ENCODE measurements at regions not wholly inside any gene's neighbourhood (a gene's known extent, or its start where the extent isn't known, plus 50 kb on each side); places are given as distances from the start of the nearest gene placed in this dataset.

GRCh38 chr13:90412980-90413379, 934.5 kb upstream of the MIR17HG start:
- H3K4me3 ChIP-seq (ENCODE audit: low read depth in 1 of 2, low read length in 2 of 2): no peak overlapping the region
- no peaks in the 10 kb centered on the region for H3K36me3 ChIP-seq (ENCODE audit: control insufficient read depth in 2 of 2, insufficient read depth in 2 of 2, low read length in 1 of 2)
- no peaks in the 10 kb centered on the region for H3K4me1 ChIP-seq (ENCODE audit: control insufficient read depth in 2 of 2, insufficient read depth in 2 of 2, low read length in 1 of 2)
- no peak overlapping the region for H3K27ac ChIP-seq (ENCODE audit: low read depth in 2 of 2, low read length in 1 of 2)
- no peaks in the 10 kb centered on the region for H3K9me3 ChIP-seq (ENCODE audit: control insufficient read depth in 2 of 2, insufficient read depth in 1 of 2, low read depth in 1 of 2, low read length in 1 of 2)
- H3K27me3 ChIP-seq (ENCODE audit: control insufficient read depth in 1 of 2, insufficient read depth in 2 of 2, low read length in 2 of 2): no peaks in the 10 kb centered on the region
- WGBS, 2 donors: 68 to 73% methylated on average over 2 of the region's 2 CpGs

- 0% methylated on average over 1 of the region's 1 CpG for WGBS, 2 donors
- Histone ChIP-seq H3K27me3 (ENCODE audit: control insufficient read depth in 1 of 2, insufficient read depth in 2 of 2, low read length in 2 of 2) (no peaks in the 10 kb centered on the region), H3K4me3 (ENCODE audit: low read depth in 1 of 2, low read length in 2 of 2) (no peak overlapping the region), H3K27ac (ENCODE audit: low read depth in 2 of 2, low read length in 1 of 2) (no peak overlapping the region), H3K36me3 (ENCODE audit: control insufficient read depth in 2 of 2, insufficient read depth in 2 of 2, low read length in 1 of 2) (no peaks in the 10 kb centered on the region), H3K4me1 (ENCODE audit: control insufficient read depth in 2 of 2, insufficient read depth in 2 of 2, low read length in 1 of 2) (no peaks in the 10 kb centered on the region), H3K9me3 (ENCODE audit: control insufficient read depth in 2 of 2, insufficient read depth in 1 of 2, low read depth in 1 of 2, low read length in 1 of 2) (no peaks in the 10 kb centered on the region)
Measured at GRCh38 chr13:90413548-90413947, 933.9 kb upstream of the MIR17HG start.

- Histone ChIP-seq H3K4me3 (ENCODE audit: low read depth in 1 of 2, low read length in 2 of 2) (no peak overlapping the region), H3K36me3 (ENCODE audit: control insufficient read depth in 2 of 2, insufficient read depth in 2 of 2, low read length in 1 of 2) (no peaks in the 10 kb centered on the region), H3K27me3 (ENCODE audit: control insufficient read depth in 1 of 2, insufficient read depth in 2 of 2, low read length in 2 of 2) (no peaks in the 10 kb centered on the region), H3K27ac (ENCODE audit: low read depth in 2 of 2, low read length in 1 of 2) (no peak overlapping the region), H3K9me3 (ENCODE audit: control insufficient read depth in 2 of 2, insufficient read depth in 1 of 2, low read depth in 1 of 2, low read length in 1 of 2) (no peaks in the 10 kb centered on the region), H3K4me1 (ENCODE audit: control insufficient read depth in 2 of 2, insufficient read depth in 2 of 2, low read length in 1 of 2) (no peaks in the 10 kb centered on the region)
- WGBS, 2 donors: 71 to 72% methylated on average over 3 of the region's 3 CpGs
Measured at GRCh38 chr13:90414691-90415596, 932.5 kb upstream of the MIR17HG start.

- Histone ChIP-seq H3K4me1 (ENCODE audit: control insufficient read depth in 2 of 2, insufficient read depth in 2 of 2, low read length in 1 of 2) (no peaks in the 10 kb centered on the region), H3K36me3 (ENCODE audit: control insufficient read depth in 2 of 2, insufficient read depth in 2 of 2, low read length in 1 of 2) (no peaks in the 10 kb centered on the region), H3K27me3 (ENCODE audit: control insufficient read depth in 1 of 2, insufficient read depth in 2 of 2, low read length in 2 of 2) (no peaks in the 10 kb centered on the region), H3K27ac (ENCODE audit: low read depth in 2 of 2, low read length in 1 of 2) (no peak overlapping the region), H3K4me3 (ENCODE audit: low read depth in 1 of 2, low read length in 2 of 2) (no peak overlapping the region), H3K9me3 (ENCODE audit: control insufficient read depth in 2 of 2, insufficient read depth in 1 of 2, low read depth in 1 of 2, low read length in 1 of 2) (no peaks in the 10 kb centered on the region)
- WGBS, 2 donors: 69 to 74% methylated on average over 3 of the region's 3 CpGs
Measured at GRCh38 chr13:90415902-90416301, 931.6 kb upstream of the MIR17HG start.

- Histone ChIP-seq H3K4me3 (ENCODE audit: low read depth in 1 of 2, low read length in 2 of 2) (no peak overlapping the region), H3K9me3 (ENCODE audit: control insufficient read depth in 2 of 2, insufficient read depth in 1 of 2, low read depth in 1 of 2, low read length in 1 of 2) (no peaks in the 10 kb centered on the region), H3K27ac (ENCODE audit: low read depth in 2 of 2, low read length in 1 of 2) (no peak overlapping the region), H3K27me3 (ENCODE audit: control insufficient read depth in 1 of 2, insufficient read depth in 2 of 2, low read length in 2 of 2) (no peaks in the 10 kb centered on the region), H3K4me1 (ENCODE audit: control insufficient read depth in 2 of 2, insufficient read depth in 2 of 2, low read length in 1 of 2) (no peaks in the 10 kb centered on the region), H3K36me3 (ENCODE audit: control insufficient read depth in 2 of 2, insufficient read depth in 2 of 2, low read length in 1 of 2) (no peaks in the 10 kb centered on the region)
- 78 to 79% methylated on average over 5 of the region's 5 CpGs for WGBS, 2 donors
Measured at GRCh38 chr13:90416519-90416918, 931.0 kb upstream of the MIR17HG start.

GRCh38 chr13:90416938-90417337, 930.5 kb upstream of the MIR17HG start:
- no peak overlapping the region for H3K4me3 ChIP-seq (ENCODE audit: low read depth in 1 of 2, low read length in 2 of 2)
- no peaks in the 10 kb centered on the region for H3K27me3 ChIP-seq (ENCODE audit: control insufficient read depth in 1 of 2, insufficient read depth in 2 of 2, low read length in 2 of 2)
- H3K27ac ChIP-seq (ENCODE audit: low read depth in 2 of 2, low read length in 1 of 2): no peak overlapping the region
- whole genome bisulfite sequencing, 2 donors: 53 to 60% methylated on average over 1 of the region's 1 CpG
- H3K9me3 ChIP-seq (ENCODE audit: control insufficient read depth in 2 of 2, insufficient read depth in 1 of 2, low read depth in 1 of 2, low read length in 1 of 2): no peaks in the 10 kb centered on the region
- H3K4me1 ChIP-seq (ENCODE audit: control insufficient read depth in 2 of 2, insufficient read depth in 2 of 2, low read length in 1 of 2): no peaks in the 10 kb centered on the region
- no peaks in the 10 kb centered on the region for H3K36me3 ChIP-seq (ENCODE audit: control insufficient read depth in 2 of 2, insufficient read depth in 2 of 2, low read length in 1 of 2)

- 88% methylated on average over 2 of the region's 2 CpGs for WGBS, 2 donors
- no peaks in the 10 kb centered on the region for H3K36me3 ChIP-seq (ENCODE audit: control insufficient read depth in 2 of 2, insufficient read depth in 2 of 2, low read length in 1 of 2)
- no peaks in the 10 kb centered on the region for H3K4me1 ChIP-seq (ENCODE audit: control insufficient read depth in 2 of 2, insufficient read depth in 2 of 2, low read length in 1 of 2)
- H3K27me3 ChIP-seq (ENCODE audit: control insufficient read depth in 1 of 2, insufficient read depth in 2 of 2, low read length in 2 of 2): no peaks in the 10 kb centered on the region
- no peak overlapping the region for H3K27ac ChIP-seq (ENCODE audit: low read depth in 2 of 2, low read length in 1 of 2)
- H3K9me3 ChIP-seq (ENCODE audit: control insufficient read depth in 2 of 2, insufficient read depth in 1 of 2, low read depth in 1 of 2, low read length in 1 of 2): no peaks in the 10 kb centered on the region
- H3K4me3 ChIP-seq (ENCODE audit: low read depth in 1 of 2, low read length in 2 of 2): no peak overlapping the region
Measured at GRCh38 chr13:90420683-90421082, 926.8 kb upstream of the MIR17HG start.

GRCh38 chr13:90427322-90428272, 919.9 kb upstream of the MIR17HG start:
- Histone ChIP-seq H3K27ac (ENCODE audit: low read depth in 2 of 2, low read length in 1 of 2) (no peak overlapping the region), H3K9me3 (ENCODE audit: control insufficient read depth in 2 of 2, insufficient read depth in 1 of 2, low read depth in 1 of 2, low read length in 1 of 2) (no peaks in the 10 kb centered on the region), H3K4me1 (ENCODE audit: control insufficient read depth in 2 of 2, insufficient read depth in 2 of 2, low read length in 1 of 2) (peaks cover 0 to 4% of the 10 kb centered on the region in 2 donors), H3K27me3 (ENCODE audit: control insufficient read depth in 1 of 2, insufficient read depth in 2 of 2, low read length in 2 of 2) (no peaks in the 10 kb centered on the region), H3K36me3 (ENCODE audit: control insufficient read depth in 2 of 2, insufficient read depth in 2 of 2, low read length in 1 of 2) (no peaks in the 10 kb centered on the region), H3K4me3 (ENCODE audit: low read depth in 1 of 2, low read length in 2 of 2) (no peak overlapping the region)
- 50 to 53% methylated on average over 8 of the region's 8 CpGs for WGBS, 2 donors

- Histone ChIP-seq H3K27me3 (ENCODE audit: control insufficient read depth in 1 of 2, insufficient read depth in 2 of 2, low read length in 2 of 2) (no peaks in the 10 kb centered on the region), H3K36me3 (ENCODE audit: control insufficient read depth in 2 of 2, insufficient read depth in 2 of 2, low read length in 1 of 2) (no peaks in the 10 kb centered on the region), H3K9me3 (ENCODE audit: control insufficient read depth in 2 of 2, insufficient read depth in 1 of 2, low read depth in 1 of 2, low read length in 1 of 2) (no peaks in the 10 kb centered on the region), H3K4me1 (ENCODE audit: control insufficient read depth in 2 of 2, insufficient read depth in 2 of 2, low read length in 1 of 2) (peaks cover 0 to 4% of the 10 kb centered on the region in 2 donors), H3K27ac (ENCODE audit: low read depth in 2 of 2, low read length in 1 of 2) (no peak overlapping the region), H3K4me3 (ENCODE audit: low read depth in 1 of 2, low read length in 2 of 2) (no peak overlapping the region)
- WGBS, 2 donors: 94% methylated on average over 9 to 12 of the region's 12 CpGs
Measured at GRCh38 chr13:90428522-90429210, 918.8 kb upstream of the MIR17HG start.

Measured in esophagus (tissue), 2 donors.